Non-pigmented ciliary epithelial cell (primary cell): ENCODE measurements at regions not wholly inside any gene's neighbourhood (a gene's known extent, or its start where the extent isn't known, plus 50 kb on each side); places are given as distances from the start of the nearest gene placed in this dataset.
"Not testable (repeated sequence)": the region's sequence is repeated elsewhere in the genome, so short reads cannot be mapped to it uniquely, and the experiment has no call there.

ENCODE experiments used
- DNase-seq: peaks from one replicate; pipeline ENCODE4 v3.0.0-alpha.2; 2010; ENCODE audit warnings: low read depth

- DNase-seq: no peak
Observed at GRCh38 chr10:34058845-34059614, 724.6 kb upstream of the NRP1 start.

DNA sequence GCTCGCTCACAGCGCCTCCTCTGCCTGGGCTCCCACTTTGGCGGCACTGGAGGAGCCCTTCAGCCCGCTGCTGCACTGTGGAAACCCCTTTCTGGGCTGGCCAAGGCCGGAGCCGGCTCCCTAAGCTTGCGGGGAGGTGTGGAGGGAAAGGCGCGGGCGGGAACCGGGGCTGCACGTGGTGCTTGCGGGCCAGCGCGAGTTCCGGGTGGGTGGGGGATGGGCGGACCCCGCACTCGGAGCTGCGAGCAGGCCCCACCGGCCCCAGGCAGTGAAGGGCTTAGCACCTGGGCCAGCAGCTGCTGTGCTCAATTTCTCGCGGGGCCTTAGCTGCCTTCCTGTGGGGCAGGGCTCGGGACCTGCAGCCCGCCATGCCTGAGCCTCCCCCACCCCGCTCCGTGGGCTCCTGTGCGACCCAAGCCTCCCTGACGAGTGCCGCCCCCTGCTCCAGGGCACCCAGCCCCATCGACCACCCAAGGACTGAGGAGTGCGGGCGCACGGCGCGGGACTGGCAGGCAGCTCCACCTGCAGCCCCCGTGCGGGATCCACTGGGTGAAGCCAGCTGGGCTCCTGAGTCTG lies 721.0 kb upstream of the NRP1 start:
- not testable (repeated sequence) for DNase-seq

DNA sequence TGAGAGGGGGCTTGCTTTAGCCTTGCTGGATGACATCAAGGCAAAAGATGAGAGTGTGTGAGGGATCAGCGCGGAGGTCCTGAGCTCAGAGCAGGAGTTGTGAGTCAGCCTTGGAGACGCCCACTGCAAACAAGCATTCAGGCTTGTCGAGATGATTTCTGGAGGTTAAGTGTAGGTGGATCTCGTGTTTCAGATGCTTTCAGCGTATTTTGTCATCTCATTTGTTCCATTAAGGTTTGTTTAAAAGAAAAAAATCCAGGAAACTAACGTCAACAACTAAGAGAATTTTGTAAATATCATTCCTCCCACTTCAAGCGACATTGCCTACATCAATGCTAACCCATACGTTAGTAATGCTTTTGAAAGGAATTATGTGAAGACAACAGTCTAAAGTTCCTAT lies 715.4 kb upstream of the NRP1 start:
- peak; percentile 67 for DNase-seq

- DNase-seq: no peak
Observed at GRCh38 chr10:34049469-34049868, 715.0 kb upstream of the NRP1 start.

- DNase-seq: no peak
Observed at GRCh38 chr10:34047389-34047788, 712.9 kb upstream of the NRP1 start.

DNA sequence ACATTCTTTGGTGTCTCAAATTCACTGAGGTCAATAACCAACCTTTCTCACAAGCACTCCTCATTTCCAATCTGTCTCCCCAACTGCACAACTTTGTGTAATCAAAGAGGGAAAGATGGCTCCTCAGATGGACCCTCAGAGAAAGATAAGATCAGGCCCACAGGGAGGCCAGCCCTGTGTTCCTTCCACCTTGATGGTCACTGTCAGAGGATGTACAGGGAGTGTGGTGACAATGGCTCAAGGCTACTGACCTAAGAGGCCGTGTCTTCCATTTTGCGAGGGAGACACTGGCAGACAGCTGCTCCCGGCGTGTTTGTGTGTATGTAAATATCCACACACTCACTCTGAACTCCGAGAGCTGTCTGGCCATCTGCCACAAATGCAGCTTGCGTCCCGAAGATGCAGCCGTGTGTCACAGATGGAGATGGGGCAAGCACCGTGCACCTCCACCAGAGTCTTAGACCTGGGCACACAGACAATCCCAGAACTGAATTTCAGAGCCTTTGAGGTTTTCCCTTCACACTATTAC lies 712.1 kb upstream of the NRP1 start:
- DNase-seq: no peak

GRCh38 chr10:34045571-34046190 lies 711.2 kb upstream of the NRP1 start:
- no peak for DNase-seq

DNA sequence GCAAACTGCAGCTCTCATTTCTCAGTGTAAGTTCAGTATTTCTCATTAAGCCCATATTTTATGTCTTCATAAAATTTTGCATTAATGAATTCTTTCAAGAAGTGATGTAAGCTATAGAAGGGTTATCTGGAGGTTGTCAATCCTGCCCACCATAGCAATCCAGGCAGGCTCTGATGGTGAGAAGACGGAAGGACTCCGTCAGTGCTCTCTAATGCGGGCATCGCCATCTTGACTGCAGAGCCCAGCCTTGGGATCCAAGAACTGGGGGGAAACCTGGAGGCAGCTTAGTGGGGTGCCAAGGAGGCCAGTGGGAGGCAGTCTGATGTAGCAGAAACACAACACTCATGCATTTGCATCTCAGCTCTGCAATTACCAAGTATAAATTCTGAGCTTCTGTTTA lies 707.4 kb upstream of the NRP1 start:
- no peak for DNase-seq

DNA sequence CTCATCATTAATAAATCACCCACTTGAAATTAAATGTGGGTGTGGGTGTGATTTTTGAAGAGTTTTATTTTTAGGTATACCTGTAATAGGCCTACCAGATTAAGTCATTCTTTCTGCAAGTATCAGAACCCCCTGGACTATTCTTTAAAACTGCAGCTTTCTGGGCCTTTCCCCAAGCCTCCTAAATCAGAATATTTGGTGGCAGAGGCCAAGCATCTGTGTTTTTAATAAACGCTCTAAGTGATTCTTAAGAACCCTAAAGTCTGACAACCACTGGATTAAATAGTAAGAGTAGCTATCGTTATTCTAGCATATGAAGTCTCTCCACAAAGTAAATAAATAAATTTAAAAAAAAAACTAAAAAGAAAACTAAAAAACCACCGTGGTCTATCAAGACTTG lies 703.0 kb upstream of the NRP1 start:
- DNase-seq: no peak

GRCh38 chr10:34035241-34035790 lies 700.8 kb upstream of the NRP1 start:
- not testable (repeated sequence) for DNase-seq

- no peak for DNase-seq
Observed at GRCh38 chr10:34033078-34033477, 698.6 kb upstream of the NRP1 start.

- DNase-seq: no peak
Observed at GRCh38 chr10:34032564-34032963, 698.1 kb upstream of the NRP1 start.

DNA sequence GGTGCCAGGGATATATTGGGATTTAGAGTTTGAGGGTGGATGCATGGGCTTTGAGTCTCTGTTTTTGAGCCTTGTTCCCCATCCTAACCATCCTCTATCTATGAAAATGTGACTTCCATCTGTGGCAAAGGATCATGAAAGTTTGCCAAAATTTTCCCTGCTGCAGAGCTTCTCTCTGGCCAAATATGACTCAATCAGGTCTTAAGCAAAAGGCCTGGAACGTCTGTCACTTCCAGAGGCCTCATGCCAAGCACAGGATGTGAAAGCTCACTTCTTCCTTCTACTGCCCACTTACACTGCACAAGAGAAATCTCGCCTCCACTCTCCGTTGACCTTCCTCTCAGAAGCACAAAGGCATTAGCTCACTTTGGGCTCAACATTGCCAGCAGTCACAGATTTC lies 696.9 kb upstream of the NRP1 start:
- no peak for DNase-seq

GRCh38 chr10:34029455-34029854 lies 695.0 kb upstream of the NRP1 start:
- DNase-seq: no peak

DNA sequence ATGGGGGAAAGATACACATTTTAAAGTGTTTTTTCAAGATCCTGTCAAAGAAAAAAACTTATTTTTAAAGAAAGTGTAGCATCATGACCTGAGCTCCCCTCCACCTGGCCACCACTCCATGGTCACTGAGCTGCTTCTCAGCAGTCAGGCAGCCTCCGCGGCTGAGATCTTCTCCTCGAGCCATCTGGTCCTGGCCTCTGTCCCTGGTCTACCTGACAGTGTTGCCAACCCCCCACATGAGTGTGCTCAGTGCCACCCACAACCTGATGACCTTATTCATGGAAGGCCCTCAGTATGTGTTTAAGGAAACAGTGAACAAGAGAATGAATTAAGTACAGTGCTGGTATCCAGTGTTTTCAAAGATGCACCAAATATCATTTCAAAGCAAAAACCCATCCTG lies 694.5 kb upstream of the NRP1 start:
- no peak for DNase-seq

GRCh38 chr10:34024693-34025425 lies 690.4 kb upstream of the NRP1 start:
- DNase-seq: no peak

GRCh38 chr10:34024282-34024681 lies 689.8 kb upstream of the NRP1 start:
- DNase-seq: no peak

GRCh38 chr10:34022195-34022594 lies 687.7 kb upstream of the NRP1 start:
- DNase-seq: no peak

DNA sequence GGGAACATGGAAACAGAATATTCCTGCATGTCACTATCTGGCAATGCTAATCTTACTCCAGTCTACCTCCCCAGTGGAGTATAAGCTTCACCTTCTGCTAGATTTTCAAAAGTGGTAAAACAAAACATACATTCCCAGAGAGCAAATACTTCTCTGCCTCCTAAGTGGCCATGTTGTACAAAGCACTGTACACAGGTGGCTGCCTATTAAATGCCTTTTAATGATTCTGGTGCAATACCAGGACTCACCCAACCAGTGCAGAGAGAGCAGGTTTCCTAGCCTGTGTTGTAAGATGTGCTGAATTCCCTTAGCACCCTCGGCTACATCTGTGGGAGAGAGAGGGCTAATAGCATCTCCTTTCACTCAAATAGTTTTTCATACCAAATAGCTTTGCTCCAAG lies 684.3 kb upstream of the NRP1 start:
- no peak for DNase-seq

GRCh38 chr10:34018129-34018528 lies 683.7 kb upstream of the NRP1 start:
- no peak for DNase-seq

DNA sequence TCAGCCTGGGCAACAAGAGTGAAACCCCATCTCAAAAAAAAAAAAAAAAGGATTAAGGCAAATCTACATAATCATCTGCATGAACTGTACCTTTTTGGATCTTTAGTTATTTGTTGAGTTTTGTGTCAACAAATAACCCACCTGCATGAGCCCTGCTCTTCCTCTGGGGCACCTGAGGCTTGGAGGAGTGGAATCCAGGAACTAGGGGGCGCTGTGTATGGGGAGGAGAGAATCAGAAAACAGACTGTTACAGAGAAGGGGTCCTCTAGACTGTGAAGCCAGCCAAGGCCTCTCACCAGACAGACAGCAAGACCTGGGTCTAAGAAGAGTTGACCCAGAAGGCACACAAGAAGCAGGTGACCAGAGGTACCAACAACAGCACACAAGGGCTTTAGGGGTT lies 682.8 kb upstream of the NRP1 start:
- no peak for DNase-seq

DNA sequence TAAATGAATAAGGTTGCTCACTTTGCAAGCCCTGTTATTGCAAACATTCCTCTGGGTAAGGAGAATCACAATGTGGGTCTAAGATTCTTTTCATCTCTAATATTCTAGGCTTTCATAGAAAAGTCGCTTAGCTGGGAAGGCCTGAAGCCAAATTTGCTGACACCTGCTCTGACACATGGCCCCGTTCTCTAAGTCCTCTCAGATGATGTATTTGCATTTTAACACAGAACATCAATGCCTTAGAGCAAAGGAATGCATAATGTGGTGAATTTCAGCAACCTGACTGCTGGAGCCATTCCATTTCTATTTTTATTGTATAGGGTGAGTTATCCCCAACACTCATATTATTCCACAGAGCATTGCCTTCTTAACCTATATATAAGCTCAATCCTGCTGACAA lies 682.1 kb upstream of the NRP1 start:
- no peak for DNase-seq
